NT2/D1 (cell line): ENCODE measurements at regions not wholly inside any gene's neighbourhood (a gene's known extent, or its start where the extent isn't known, plus 50 kb on each side); places are given as distances from the start of the nearest gene placed in this dataset.
"Not testable (repeated sequence)": the region's sequence is repeated elsewhere in the genome, so short reads cannot be mapped to it uniquely, and the experiment has no call there.

Experiments
- DNase-seq: peaks from one replicate; pipeline ENCODE4 v3.0.0-alpha.2; 2011; ENCODE audit warnings: low read depth, low spot score
- H3K27me3 ChIP-seq: 2 replicates; pipeline ENCODE4 v1.6.0; 2011; ENCODE audit warnings: mild to moderate bottlenecking; ENCODE audit not compliant: insufficient read length, insufficient read depth
- H3K36me3 ChIP-seq: 2 replicates; pipeline ENCODE4 v1.6.1; 2011; ENCODE audit warnings: mild to moderate bottlenecking, low read length, mixed read lengths; ENCODE audit not compliant: insufficient read depth, insufficient read length
- H3K4me1 ChIP-seq: 2 replicates; pipeline ENCODE4 v1.5.1; 2011; ENCODE audit not compliant: insufficient read depth, insufficient read length
- H3K4me3 ChIP-seq: 2 replicates; pipeline ENCODE4 v1.5.1; 2011; ENCODE audit warnings: low read depth; ENCODE audit not compliant: insufficient read length
- H3K9ac ChIP-seq: 2 replicates; pipeline ENCODE4 v1.6.0; 2011; ENCODE audit warnings: low read depth; ENCODE audit not compliant: insufficient read length
- H3K9me3 ChIP-seq: 2 replicates; pipeline ENCODE4 v1.5.1; 2011; ENCODE audit warnings: mild to moderate bottlenecking, low read length; ENCODE audit not compliant: insufficient read depth
- SUZ12 ChIP-seq: IDR thresholded peaks from 2 replicates; pipeline ENCODE4 v1.6.1; 2011; ENCODE audit not compliant: insufficient read length, insufficient read depth; ENCODE audit errors: extremely low read depth
- YY1 ChIP-seq: IDR thresholded peaks from 2 replicates; pipeline ENCODE4 v1.6.1; 2011; ENCODE audit not compliant: insufficient read length, insufficient read depth
- ZNF274 ChIP-seq: IDR thresholded peaks from 2 replicates; pipeline ENCODE4 v1.6.1; 2011; ENCODE audit warnings: mild to moderate bottlenecking, low read depth, low read length

DNA sequence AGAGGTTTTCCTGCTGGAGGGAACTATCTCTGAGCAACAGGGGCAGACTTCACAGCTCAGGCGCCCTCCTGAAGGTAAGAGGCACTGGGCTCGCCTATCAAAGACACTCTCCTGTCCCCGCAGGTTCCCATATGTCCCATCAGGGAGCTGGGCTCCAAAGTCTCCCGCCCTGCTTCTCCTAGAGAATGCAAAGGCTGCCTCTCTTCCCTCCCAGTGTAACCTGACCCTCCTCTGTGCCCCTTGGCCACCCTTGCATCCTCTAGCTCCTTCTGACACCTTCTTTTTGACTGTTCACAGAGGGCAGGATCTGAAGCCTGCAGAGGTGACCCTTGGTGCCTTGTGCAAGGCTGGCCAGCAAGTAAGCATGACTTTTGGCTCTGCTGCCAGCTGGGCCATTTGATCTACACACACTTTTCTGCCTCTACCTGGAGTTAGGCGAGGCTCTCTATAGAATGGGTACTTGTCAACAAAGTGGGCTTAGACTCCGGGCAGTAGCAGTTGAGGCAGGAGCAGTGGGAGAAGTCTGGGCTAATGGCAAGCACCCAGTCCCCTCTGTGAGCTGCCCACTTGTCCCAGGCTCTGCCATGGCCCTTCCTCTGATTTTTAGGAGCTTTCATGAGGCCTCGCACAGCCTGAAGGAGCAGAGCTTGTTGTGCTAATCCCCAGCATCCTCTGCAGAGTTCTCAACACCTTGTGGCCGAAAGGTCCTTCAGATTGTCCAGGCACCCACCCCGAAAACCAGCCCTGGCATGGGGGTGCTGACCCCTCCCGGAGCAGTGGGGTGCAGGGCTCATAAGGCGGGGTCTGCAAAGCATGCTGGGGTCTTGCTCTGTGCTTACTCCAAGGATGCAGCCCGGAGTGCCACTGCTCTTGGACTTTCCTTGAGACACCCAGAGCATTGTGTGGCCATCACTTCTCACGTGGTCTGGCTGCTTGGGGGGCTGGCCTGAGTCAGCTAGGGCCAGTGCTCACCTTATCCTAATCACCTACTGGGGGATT lies 122.9 kb downstream of the METRNL start:
- TF ChIP-seq YY1, result no peak
- TF ChIP-seq ZNF274, result no peak
- no peak for TF ChIP-seq SUZ12
- no peaks in the 10 kb centered on the region for H3K36me3 ChIP-seq
- H3K9ac ChIP-seq, result peak overlapping the region; percentile 16
- H3K9me3 ChIP-seq, result peaks cover 35% of the 10 kb centered on the region
- no peaks in the 10 kb centered on the region for H3K4me1 ChIP-seq
- no peaks in the 10 kb centered on the region for H3K27me3 ChIP-seq
- H3K4me3 ChIP-seq, result no peak overlapping the region
- DNase-seq, result no peak

DNA sequence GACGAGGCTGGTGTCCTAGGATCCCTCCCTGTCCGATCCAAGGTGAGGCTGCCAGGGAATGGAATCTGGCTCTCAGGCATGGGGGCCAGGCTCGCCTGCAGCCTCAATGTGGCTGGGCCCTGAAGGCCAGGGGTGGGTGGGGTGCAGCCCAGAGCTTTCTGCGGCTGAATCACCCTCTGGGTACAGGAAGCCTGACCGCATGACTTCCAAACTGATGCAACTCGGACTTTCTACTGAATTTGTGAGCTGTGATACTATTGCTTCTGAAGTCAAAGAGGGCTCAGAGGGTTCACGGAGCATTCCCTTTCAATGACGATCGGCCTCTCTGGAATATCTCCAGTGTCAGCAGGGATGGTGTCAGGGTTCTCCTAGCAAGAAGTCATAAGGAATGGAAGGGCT lies 123.7 kb downstream of the METRNL start:
- TF ChIP-seq ZNF274 (no peak), YY1 (no peak), SUZ12 (no peak)
- H3K27me3 ChIP-seq, result no peaks in the 10 kb centered on the region
- H3K9me3 ChIP-seq, result peaks cover 35% of the 10 kb centered on the region
- no peaks in the 10 kb centered on the region for H3K4me1 ChIP-seq
- H3K9ac ChIP-seq, result no peak overlapping the region
- no peak for DNase-seq
- H3K36me3 ChIP-seq, result no peaks in the 10 kb centered on the region
- H3K4me3 ChIP-seq, result no peak overlapping the region

DNA sequence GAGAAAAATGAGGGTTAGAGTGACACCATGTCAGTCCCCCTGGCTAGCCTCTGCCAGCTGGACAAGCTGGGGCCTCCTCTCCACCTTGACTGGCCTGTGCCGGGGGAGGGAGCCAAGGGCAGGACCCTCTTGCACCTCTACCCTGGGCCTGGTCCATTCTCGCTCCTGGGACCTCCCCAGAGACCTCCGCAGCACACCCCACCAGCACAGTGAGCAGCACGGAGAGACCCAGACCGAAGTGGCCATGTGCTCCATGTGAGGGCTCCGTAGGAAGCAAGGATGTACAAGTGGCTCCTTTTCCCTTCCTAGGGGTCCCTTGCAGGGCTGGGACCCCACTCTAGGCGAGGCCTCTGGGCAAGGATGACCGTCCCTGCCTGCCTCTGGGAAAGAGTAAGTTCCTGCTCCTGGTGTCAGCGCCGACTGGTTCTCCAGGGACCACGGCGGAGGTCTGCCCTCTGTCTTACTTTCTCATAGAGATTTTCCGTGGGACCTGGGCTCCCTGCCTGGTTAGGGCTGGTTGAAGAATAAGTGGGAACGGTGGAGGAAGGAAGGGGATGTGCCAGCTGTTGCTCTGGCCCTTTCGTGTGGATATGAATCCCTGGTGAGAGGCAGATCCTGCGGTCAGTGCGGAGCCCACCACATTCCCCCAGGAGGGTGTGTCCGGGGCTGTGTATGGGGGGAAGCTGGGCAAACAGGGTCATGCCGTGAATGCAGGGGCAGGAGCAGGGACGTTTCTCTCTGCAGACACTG lies 124.2 kb downstream of the METRNL start:
- Histone ChIP-seq H3K9me3 (peaks cover 35% of the 10 kb centered on the region), H3K27me3 (no peaks in the 10 kb centered on the region), H3K4me3 (no peak overlapping the region), H3K9ac (no peak overlapping the region), H3K4me1 (no peaks in the 10 kb centered on the region), H3K36me3 (no peaks in the 10 kb centered on the region)
- no peak for DNase-seq
- TF ChIP-seq YY1 (no peak), SUZ12 (no peak), ZNF274 (no peak)

GRCh38 chr17:83204230-83204725 lies 124.9 kb downstream of the METRNL start:
- Histone ChIP-seq H3K9me3 (peaks cover 35% of the 10 kb centered on the region), H3K27me3 (no peaks in the 10 kb centered on the region), H3K36me3 (no peaks in the 10 kb centered on the region), H3K4me1 (no peaks in the 10 kb centered on the region), H3K4me3 (no peak overlapping the region), H3K9ac (no peak overlapping the region)
- DNase-seq, result no peak
- TF ChIP-seq YY1, result no peak
- no peak for TF ChIP-seq SUZ12
- TF ChIP-seq ZNF274, result no peak

DNA sequence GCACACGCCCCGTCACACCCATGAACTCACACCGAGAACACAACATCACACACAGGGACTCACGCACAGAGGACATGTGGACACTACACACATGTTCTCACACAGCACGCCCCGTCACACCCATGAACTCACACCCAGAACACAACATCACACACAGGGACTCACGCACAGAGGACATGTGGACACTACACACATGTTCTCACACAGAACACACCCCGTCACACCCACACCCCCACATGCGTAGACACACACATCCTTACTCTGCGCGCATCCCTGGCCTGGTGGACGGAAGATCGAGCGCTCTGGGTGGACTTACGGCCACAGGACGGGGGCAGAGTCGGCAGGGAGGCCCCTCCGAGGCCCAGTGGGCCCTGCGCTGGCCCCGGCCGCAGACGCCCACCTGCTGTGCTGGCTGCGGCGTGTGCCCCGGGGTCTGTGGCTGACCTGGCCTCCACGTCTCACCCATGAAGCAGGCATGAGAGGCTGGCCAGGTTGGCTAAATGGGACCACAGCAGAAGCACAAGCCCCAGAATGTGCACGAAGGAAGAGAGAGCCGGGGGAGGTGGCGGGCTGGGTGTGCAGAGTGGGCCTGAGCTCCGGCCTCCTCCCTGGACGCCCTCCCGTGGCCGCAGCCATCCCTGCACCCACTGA lies 125.5 kb downstream of the METRNL start:
- not testable (repeated sequence) for H3K4me3 ChIP-seq, H3K9ac ChIP-seq, H3K36me3 ChIP-seq, DNase-seq, H3K4me1 ChIP-seq, H3K27me3 ChIP-seq
- H3K9me3 ChIP-seq, result peaks cover 35% of the 10 kb centered on the region

DNA sequence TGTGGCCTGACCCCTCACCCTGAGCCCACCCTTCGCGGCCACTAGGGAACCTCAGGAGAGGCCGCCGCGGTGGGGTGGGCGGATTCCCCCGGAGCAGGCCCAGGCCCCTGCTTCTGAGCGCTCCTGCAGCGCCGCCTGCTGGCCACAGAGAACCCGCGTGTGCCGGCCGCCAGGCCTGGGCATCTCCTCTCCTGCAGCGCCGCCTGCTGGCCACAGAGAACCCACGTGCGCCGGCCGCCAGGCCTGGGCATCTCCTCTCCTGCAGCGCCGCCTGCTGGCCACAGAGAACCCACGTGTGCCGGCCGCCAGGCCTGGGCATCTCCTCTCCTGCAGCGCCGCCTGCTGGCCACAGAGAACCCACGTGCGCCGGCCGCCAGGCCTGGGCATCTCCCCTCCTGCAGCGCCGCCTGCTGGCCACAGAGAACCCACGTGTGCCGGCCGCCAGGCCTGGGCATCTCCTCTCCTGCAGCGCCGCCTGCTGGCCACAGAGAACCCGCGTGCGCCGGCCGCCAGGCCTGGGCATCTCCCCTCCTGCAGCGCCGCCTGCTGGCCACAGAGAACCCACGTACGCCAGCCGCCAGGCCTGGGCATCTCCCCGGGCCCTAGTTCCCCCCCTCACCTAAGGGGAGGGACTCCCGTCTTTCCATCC lies 126.1 kb downstream of the METRNL start:
- H3K9ac ChIP-seq, H3K27me3 ChIP-seq, H3K4me3 ChIP-seq, H3K4me1 ChIP-seq, H3K36me3 ChIP-seq: not testable (repeated sequence)
- peaks cover 35% of the 10 kb centered on the region for H3K9me3 ChIP-seq
- DNase-seq, result peak; percentile 9

DNA sequence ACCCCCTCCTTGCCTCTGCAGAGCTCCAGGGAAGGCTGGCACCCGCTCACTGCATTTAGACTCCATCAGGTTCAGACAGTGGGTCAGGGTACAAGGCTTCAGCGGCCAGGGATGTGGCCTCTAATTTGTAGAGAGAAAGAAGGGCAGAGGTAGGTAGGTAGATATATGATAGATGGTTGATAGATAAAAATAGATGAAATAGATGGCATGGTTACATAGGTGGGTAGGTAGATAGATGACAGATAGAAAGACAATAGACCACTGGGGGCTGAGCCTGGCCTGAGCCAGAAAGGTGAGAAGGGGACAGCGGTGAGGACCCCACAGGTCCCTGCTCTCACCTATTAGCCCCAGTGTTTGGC lies 126.6 kb downstream of the METRNL start:
- not testable (repeated sequence) for H3K27me3 ChIP-seq, H3K9ac ChIP-seq, H3K36me3 ChIP-seq, H3K4me3 ChIP-seq, DNase-seq, H3K4me1 ChIP-seq
- H3K9me3 ChIP-seq, result peaks cover 35% of the 10 kb centered on the region

DNA sequence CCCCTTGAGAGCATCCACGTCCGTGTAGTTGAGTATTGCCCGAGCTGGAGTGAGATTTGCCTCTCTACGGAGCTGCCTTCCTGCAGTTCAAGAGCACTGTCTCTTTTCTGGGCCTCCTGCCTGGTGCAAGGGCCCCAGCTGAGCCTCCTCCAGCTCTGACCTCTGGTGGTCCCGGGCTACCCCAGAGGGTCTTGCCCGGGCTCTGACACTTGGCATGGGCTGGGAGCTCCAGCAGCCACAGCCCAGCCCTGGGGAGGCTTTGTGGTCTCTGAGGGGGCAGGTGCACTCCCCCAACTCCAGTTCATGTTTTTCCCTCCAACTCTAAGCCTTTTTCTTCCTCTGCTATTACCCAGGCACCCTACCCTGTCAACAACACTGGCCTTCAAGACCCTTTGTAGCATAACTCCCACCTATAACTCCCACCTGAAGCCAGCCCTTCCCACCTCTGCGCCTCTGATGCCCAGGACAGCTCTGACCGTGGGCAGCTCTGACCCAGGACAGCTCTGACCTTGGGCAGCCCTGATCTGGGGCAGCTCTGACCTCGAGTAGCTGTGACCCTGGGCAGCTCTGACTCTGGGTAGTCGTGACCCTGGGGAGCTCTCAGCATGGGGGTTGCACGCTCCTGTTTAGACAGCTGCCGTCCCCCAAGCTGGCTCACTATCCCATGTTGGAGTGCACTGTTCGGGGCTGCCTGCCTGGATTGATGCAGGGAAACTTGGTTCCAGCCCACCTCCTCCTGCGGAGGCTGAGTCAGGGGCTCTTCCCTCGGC lies 127.6 kb downstream of the METRNL start:
- H3K9ac ChIP-seq, DNase-seq, H3K27me3 ChIP-seq, H3K4me1 ChIP-seq, H3K36me3 ChIP-seq, H3K4me3 ChIP-seq: not testable (repeated sequence)
- peaks cover 35% of the 10 kb centered on the region for H3K9me3 ChIP-seq

DNA sequence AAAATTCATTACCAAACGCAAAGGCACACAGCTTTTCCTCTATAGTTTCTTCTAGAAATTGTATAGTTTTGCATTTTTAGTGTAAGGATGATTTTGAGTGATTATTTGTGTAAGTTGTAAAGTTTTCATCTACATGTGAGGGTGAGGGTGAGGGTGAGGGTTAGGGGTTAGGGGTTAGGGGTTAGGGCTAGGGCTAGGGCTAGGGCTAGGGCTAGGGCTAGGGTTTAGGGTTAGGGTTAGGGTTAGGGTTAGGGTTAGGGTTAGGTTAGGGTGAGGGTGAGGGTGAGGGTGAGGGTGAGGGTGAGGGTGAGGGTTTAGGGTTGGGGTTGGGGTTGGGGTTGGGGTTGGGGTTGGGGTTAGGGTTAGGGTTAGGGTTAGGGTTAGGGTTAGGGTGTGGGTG lies 167.6 kb downstream of the METRNL start:
- not testable (repeated sequence) for DNase-seq, H3K36me3 ChIP-seq, H3K27me3 ChIP-seq, H3K9ac ChIP-seq, H3K4me3 ChIP-seq, H3K4me1 ChIP-seq, H3K9me3 ChIP-seq
